HG03097 (cell line): ENCODE measurements at regions not wholly inside any gene's neighbourhood (a gene's known extent, or its start where the extent isn't known, plus 50 kb on each side); places are given as distances from the start of the nearest gene placed in this dataset.

Source experiments
- ATAC-seq: cut with Tn5 transposase; IDR thresholded peaks from one replicate; pipeline ENCODE4 v1.9.1; 2021; ENCODE audit not compliant: unreplicated experiment, low FRiP score

- peak; percentile 97 for ATAC-seq
Measured at GRCh38 chr11:95296621-95297025, 65.6 kb upstream of the SESN3 start.

GRCh38 chr11:95296165-95296564 lies 65.2 kb upstream of the SESN3 start:
- peak; percentile 6 for ATAC-seq

DNA sequence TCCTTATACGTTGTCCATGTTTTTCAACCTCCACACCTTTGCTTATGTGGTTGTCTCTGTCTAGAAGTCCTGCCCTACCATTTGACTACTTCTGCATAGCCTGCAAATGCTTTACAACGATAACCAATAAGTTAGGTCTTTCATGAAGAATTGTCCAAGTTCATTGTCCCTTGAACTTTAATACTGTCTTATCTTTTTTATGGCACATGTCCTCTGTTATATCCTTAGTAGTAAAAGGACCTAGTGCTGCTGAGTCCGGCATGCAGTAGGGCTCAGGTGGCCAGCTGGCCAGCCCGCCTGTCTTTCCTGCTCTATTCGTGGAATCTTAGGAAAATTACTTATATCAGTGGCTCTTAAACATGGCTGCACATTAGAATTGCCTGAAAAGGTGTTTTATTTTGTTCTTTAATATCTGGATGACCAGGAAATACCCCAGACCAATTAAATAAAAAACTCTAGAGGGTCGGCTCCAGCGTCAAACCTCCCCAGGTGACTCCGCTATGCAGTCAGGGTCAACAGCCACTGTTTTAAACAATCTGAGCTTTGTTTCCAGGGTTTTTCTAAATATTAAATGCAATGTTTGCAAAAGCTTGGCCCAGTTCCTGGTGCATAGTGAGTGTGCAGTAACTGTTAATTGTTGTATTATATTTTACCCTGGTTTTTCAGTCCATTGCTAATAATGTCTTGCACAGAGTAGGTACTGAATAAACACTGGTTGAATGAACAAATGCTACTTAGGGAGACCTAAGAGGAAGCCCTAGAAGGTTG lies 64.6 kb upstream of the SESN3 start:
- no peak for ATAC-seq

DNA sequence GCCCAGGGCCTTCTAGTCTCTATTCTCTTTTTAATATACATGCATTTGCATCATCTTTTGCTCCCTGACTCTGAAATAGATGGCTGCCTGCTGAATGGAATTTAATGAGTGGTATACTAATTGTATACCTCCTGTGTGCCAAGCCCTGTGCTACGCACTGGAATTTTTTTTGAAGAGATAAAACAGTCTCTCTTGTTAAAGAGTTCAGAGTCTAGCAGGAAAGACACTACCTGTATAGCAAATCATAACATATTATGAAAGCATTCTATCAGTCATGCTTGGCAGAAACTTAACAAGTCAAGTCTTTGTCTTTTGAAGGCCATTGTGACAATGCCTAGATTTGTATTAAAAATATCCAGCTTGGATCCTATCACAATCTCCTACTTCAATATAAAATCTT lies 63.7 kb upstream of the SESN3 start:
- ATAC-seq: no peak

DNA sequence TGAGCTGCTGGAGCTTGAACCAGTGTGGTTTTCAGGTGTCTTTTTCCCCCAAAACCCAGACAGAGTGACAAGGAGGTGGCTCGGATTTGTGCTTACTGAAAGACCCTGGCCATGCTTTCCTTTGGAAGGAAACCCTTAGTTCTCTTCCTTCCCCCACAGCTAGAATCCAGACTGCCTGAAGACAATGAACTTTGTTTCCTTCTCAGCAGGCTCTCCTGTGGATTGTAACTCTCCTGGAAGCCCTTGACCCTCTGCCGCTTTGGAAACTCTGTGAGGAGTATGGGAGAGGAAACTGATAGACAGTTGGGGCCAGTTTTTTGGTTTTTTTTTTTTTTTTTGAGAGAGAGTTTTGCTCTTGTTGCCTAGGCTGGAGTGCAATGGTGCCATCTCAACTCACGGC lies 62.1 kb upstream of the SESN3 start:
- ATAC-seq: no peak

GRCh38 chr11:95291946-95292345 lies 60.9 kb upstream of the SESN3 start:
- no peak for ATAC-seq

DNA sequence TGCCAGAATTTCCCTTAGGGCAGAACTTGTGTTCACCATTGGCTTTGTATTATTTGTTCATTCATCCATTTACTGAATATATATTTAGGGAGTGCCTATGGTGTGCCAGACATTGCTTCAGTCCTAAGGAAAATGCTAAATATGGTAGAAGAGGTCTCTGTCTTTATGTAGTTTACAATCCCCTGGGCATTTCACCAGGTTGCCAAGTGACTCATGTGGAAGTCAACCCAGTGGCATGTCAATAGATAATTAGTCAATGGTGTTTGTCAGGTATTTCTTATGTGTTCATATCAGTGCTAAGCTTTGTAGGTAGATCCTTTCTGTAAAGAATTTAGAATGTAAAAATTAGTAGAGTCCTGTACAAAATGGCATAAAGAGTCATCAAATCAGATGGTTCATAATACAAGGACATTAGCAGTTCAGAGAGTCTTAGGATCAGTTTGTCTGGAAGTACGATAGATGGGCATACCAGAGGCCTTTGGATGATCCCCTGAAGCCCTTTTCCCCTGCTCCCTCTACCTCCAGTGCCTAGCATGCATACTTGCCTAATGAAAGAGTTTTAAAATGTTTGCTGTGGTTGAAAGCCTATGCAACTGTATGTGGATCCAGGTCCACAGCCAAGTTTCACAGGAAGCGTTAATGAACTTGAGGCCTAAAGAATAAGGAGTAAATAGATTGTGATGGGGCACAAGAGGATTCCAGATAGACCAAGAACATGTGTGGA lies 58.5 kb upstream of the SESN3 start:
- no peak for ATAC-seq

- ATAC-seq: no peak
Measured at GRCh38 chr11:95284057-95285052, 53.4 kb upstream of the SESN3 start.

- no peak for ATAC-seq
Measured at GRCh38 chr11:95283650-95284049, 52.6 kb upstream of the SESN3 start.

GRCh38 chr11:95283146-95283545 lies 52.1 kb upstream of the SESN3 start:
- no peak for ATAC-seq

GRCh38 chr11:95282291-95282751 lies 51.3 kb upstream of the SESN3 start:
- ATAC-seq: no peak
